Endothelial cell of umbilical vein (primary cell): ENCODE measurements at regions not wholly inside any gene's neighbourhood (a gene's known extent, or its start where the extent isn't known, plus 50 kb on each side); places are given as distances from the start of the nearest gene placed in this dataset.

ENCODE experiments used
- BruUV-seq: library from RNA; stranded (reverse); fragments of 400-500 nt; replicated peaks from 2 replicates; lab custom pipeline; 2021; lab: Mats Ljungman, UMichigan
- CTCF ChIA-PET: fragments of 300-600, 350-600 bp; sonication (Branson Sonifier 250); formaldehyde crosslinking; loops from one replicate; lab custom pipeline; 2021; ENCODE audit warnings: antibody characterized with exemption, inconsistent platforms; lab: Charles Lee
- POLR2A ChIA-PET: fragments of 300-600, 350-600 bp; sonication (Branson Sonifier 250); formaldehyde crosslinking; loops from one replicate; lab custom pipeline; 2021; ENCODE audit warnings: antibody characterized with exemption, inconsistent platforms; lab: Charles Lee
- DNase-seq: peaks from one replicate; pipeline ENCODE4 v3.0.0-alpha.2; 2011; ENCODE audit warnings: low read depth, low spot score
- FAIRE-seq: peaks from 2 replicates; lab custom pipeline; 2011; peaks lifted over from hg19 to GRCh38; lab: Jason Lieb, UNC
- H2AFZ ChIP-seq: 2 replicates; pipeline ENCODE4 v1.6.0; 2012; ENCODE audit warnings: low read depth, low read length, control low read depth, inconsistent platforms
- H3K27ac ChIP-seq: 2 replicates; pipeline ENCODE4 v1.5.1; 2011; ENCODE audit warnings: low read depth, mild to moderate bottlenecking, control low read depth, low read length, moderate library complexity; ENCODE audit not compliant: insufficient read depth
- H3K27me3 ChIP-seq, 2 experiments: 2 replicates each; pipeline versions ENCODE4 v1.6.0 to v1.6.1; 2011; ENCODE audit warnings: low read length in 2 of 2, mixed read lengths in 1 of 2; ENCODE audit not compliant: control insufficient read depth in 2 of 2, insufficient read depth in 2 of 2
- H3K36me3 ChIP-seq, 2 experiments: 2 replicates in 1 of 2; 3 replicates in 1 of 2; pipeline ENCODE4 v1.5.1; 2011; ENCODE audit warnings: low read length in 2 of 2, mild to moderate bottlenecking in 1 of 2, moderate library complexity in 1 of 2; ENCODE audit not compliant: control insufficient read depth in 2 of 2, insufficient read depth in 2 of 2; ENCODE audit errors: extremely low read depth in 1 of 2
- H3K4me1 ChIP-seq: 3 replicates; pipeline ENCODE4 v1.5.1; 2011; ENCODE audit warnings: mild to moderate bottlenecking, low read length; ENCODE audit not compliant: control insufficient read depth, insufficient read depth; ENCODE audit errors: extremely low read depth
- H3K4me2 ChIP-seq: 2 replicates; pipeline ENCODE4 v1.6.1; 2011; ENCODE audit warnings: low read length, control low read depth, mixed read lengths; ENCODE audit not compliant: insufficient read depth
- H3K4me3 ChIP-seq, 3 experiments: fragments of 200-600 bp in 1 of 3; sonication (generic), shearing (Covaris generic) in 1 of 3; replicated peaks in 1 of 3; 2 replicates each; pipeline ENCODE4 v1.5.1; 2011 to 2016; ENCODE audit warnings: control low read depth in 3 of 3, low read length in 3 of 3, mild to moderate bottlenecking in 2 of 3, inconsistent platforms in 1 of 3, low read depth in 1 of 3, moderate library complexity in 1 of 3; ENCODE audit not compliant: insufficient read depth in 1 of 3
- H3K79me2 ChIP-seq: 2 replicates; pipeline ENCODE4 v1.6.0; 2012; ENCODE audit warnings: low read length, inconsistent platforms; ENCODE audit not compliant: control insufficient read depth, insufficient read depth
- H3K9ac ChIP-seq: replicated peaks from 2 replicates; pipeline ENCODE3; 2011; ENCODE audit warnings: low read length, control low read depth; ENCODE audit not compliant: insufficient read depth; ENCODE audit errors: extremely low read depth
- H3K9me1 ChIP-seq: replicated peaks from 3 replicates; pipeline ENCODE4 v1.6.0; 2011; ENCODE audit warnings: mild to moderate bottlenecking, low read length; ENCODE audit not compliant: control insufficient read depth, insufficient read depth; ENCODE audit errors: extremely low read depth
- H3K9me3 ChIP-seq: replicated peaks from 2 replicates; pipeline ENCODE4 v1.5.1; 2012; ENCODE audit warnings: low read length, inconsistent platforms; ENCODE audit not compliant: control insufficient read depth, insufficient read depth
- H4K20me1 ChIP-seq: replicated peaks from 2 replicates; pipeline ENCODE3; 2011; ENCODE audit warnings: mild to moderate bottlenecking, low read length; ENCODE audit not compliant: control insufficient read depth, insufficient read depth; ENCODE audit errors: extremely low read depth
- CTCF ChIP-seq, 2 donors: IDR thresholded peaks; 1 replicate in 1 of 2; 2 replicates in 1 of 2; pipeline ENCODE4 v1.5.1; 2011; ENCODE audit warnings: low read length in 2 of 2, mild to moderate bottlenecking in 2 of 2, moderate library complexity in 2 of 2, control low read depth in 1 of 2, inconsistent platforms in 1 of 2, low read depth in 1 of 2; ENCODE audit not compliant: insufficient read depth in 1 of 2; ENCODE audit errors: extremely low read depth in 1 of 2
- EZH2 ChIP-seq: IDR thresholded peaks from 2 replicates; pipeline ENCODE4 v1.6.1; 2012; ENCODE audit warnings: borderline replicate concordance, low read depth, mild to moderate bottlenecking, moderate library complexity, low read length, inconsistent platforms; ENCODE audit not compliant: severe bottlenecking
- FOS ChIP-seq: IDR thresholded peaks from 2 replicates; pipeline ENCODE4 v1.6.1; 2011; ENCODE audit warnings: mild to moderate bottlenecking, low read length, moderate library complexity, borderline replicate concordance; ENCODE audit not compliant: insufficient read depth
- GATA2 ChIP-seq: IDR thresholded peaks from 2 replicates; pipeline ENCODE4 v1.7.0; 2011; ENCODE audit warnings: low read depth, mild to moderate bottlenecking, moderate library complexity, mixed read lengths, low read length; ENCODE audit not compliant: insufficient read length, insufficient read depth
- JUN ChIP-seq: IDR thresholded peaks from 2 replicates; pipeline ENCODE4 v1.6.1; 2011; ENCODE audit warnings: borderline replicate concordance, low read depth; ENCODE audit not compliant: insufficient read length, insufficient read depth
- MAX ChIP-seq: IDR thresholded peaks from 2 replicates; pipeline ENCODE4 v1.6.1; 2011; ENCODE audit not compliant: insufficient read depth, insufficient read length
- MYC ChIP-seq: IDR thresholded peaks from one replicate; pipeline ENCODE4 v1.6.1; 2011; ENCODE audit warnings: mild to moderate bottlenecking, low read depth, low read length
- POLR2A ChIP-seq: IDR thresholded peaks from 2 replicates; pipeline ENCODE4 v1.6.1; 2012; ENCODE audit warnings: low read depth, mild to moderate bottlenecking, control low read depth, low read length
- POLR2AphosphoS5 ChIP-seq: IDR thresholded peaks from 2 replicates; pipeline ENCODE4 v1.6.1; 2012; ENCODE audit warnings: low read depth, mild to moderate bottlenecking, control low read depth, low read length, moderate library complexity; ENCODE audit not compliant: insufficient read depth
- dilution Hi-C: fragments of 300-500 bp; cut with MboI; formaldehyde crosslinking; loops from one replicate; pipeline ENCODE4 v1.15.0; 2019; ENCODE audit warnings: low sequenced_read_pairs; ENCODE audit not compliant: extremely low pct_ligation_motif_present
- intact Hi-C: fragments of 100-400 bp; cut with micrococcal nuclease; formaldehyde crosslinking; loops from one replicate; pipeline ENCODE4 v1.10.0; 2022

GRCh38 chr16:87170310-87170709, 146.9 kb downstream of the C16orf95 start:
- Histone ChIP-seq H4K20me1 (no peaks in the 10 kb centered on the region), H3K4me3 (no peak overlapping the region), H3K79me2 (no peaks in the 10 kb centered on the region), H3K9me3 (no peaks in the 10 kb centered on the region), H3K27me3 (peaks cover 6% of the 10 kb centered on the region in 2 experiments), H3K4me1 (peaks cover 8% of the 10 kb centered on the region), H3K9ac (no peak overlapping the region), H3K36me3 (no peaks in the 10 kb centered on the region), H2AFZ (no peak overlapping the region), H3K27ac (no peak overlapping the region), H3K9me1 (no peaks in the 10 kb centered on the region), H3K4me2 (no peak overlapping the region)
- dilution Hi-C loops (no loop called here), intact Hi-C loops (loop anchor here (10.0 kb wide), 1 partner anchor 246 kb away; no protein-coding TSS in a partner anchor)
- DNase-seq, result no peak
- TF ChIP-seq GATA2, result no peak
- TF ChIP-seq POLR2A, result no peak
- no peak for TF ChIP-seq JUN
- no peak for TF ChIP-seq CTCF (IDR thresholded peaks at IDR 0.05; ENCODE audit: extremely low read depth in 1 of 2, insufficient read depth in 1 of 2, low read depth in 1 of 2, low read length in 2 of 2)
- TF ChIP-seq MYC, result no peak
- TF ChIP-seq MAX, result no peak
- TF ChIP-seq POLR2AphosphoS5, result no peak
- no peak for TF ChIP-seq FOS
- TF ChIP-seq EZH2, result no peak
- no peak for FAIRE-seq
- BruUV-seq, result no TSS peak
- CTCF ChIA-PET, result interaction anchor here (1.3 to 1.7 kb wide), 2 partner anchors 12 to 108 kb away, joined by 3 to 4 read pairs; no protein-coding TSS in a partner anchor
- POLR2A ChIA-PET, result no interaction called here
